ENCODE measurements at regions not wholly inside any gene's neighbourhood (a gene's known extent, or its start where the extent isn't known, plus 50 kb on each side); places are given as distances from the start of the nearest gene placed in this dataset.
"Not testable (repeated sequence)": the region's sequence is repeated elsewhere in the genome, so short reads cannot be mapped to it uniquely, and the experiment has no call there.

- DNase-seq, result no peak
These were observed 587.1 kb upstream of the HTR2C start for GRCh38 chrX:113996781-113997180.

GRCh38 chrX:113991720-113992119 is 592.2 kb upstream of the HTR2C start:
- DNase-seq, result not testable (repeated sequence)

GRCh38 chrX:113990669-113991068 is 593.2 kb upstream of the HTR2C start:
- DNase-seq, result peak; percentile 77

- DNase-seq, result not testable (repeated sequence)
These were observed 595.5 kb upstream of the HTR2C start for GRCh38 chrX:113988315-113988935.

GRCh38 chrX:113986427-113986826 is 597.5 kb upstream of the HTR2C start:
- DNase-seq, result no peak

- no peak for DNase-seq
These were observed 601.1 kb upstream of the HTR2C start for GRCh38 chrX:113982766-113983165.

- DNase-seq, result no peak
These were observed 602.9 kb upstream of the HTR2C start for GRCh38 chrX:113980953-113981352.

GRCh38 chrX:113977887-113978286 is 606.0 kb upstream of the HTR2C start:
- DNase-seq, result no peak

GRCh38 chrX:113975441-113975840 is 608.4 kb upstream of the HTR2C start:
- DNase-seq, result no peak

- DNase-seq, result no peak
These were observed 609.0 kb upstream of the HTR2C start for GRCh38 chrX:113974881-113975280.

GRCh38 chrX:113973706-113974105 is 610.2 kb upstream of the HTR2C start:
- DNase-seq, result no peak

- DNase-seq, result no peak
These were observed 617.1 kb upstream of the HTR2C start for GRCh38 chrX:113966791-113967190.

GRCh38 chrX:113962343-113962742 is 621.5 kb upstream of the HTR2C start:
- no peak for DNase-seq

GRCh38 chrX:113959912-113960626 is 623.8 kb upstream of the HTR2C start:
- DNase-seq, result no peak

- no peak for DNase-seq
These were observed 627.0 kb upstream of the HTR2C start for GRCh38 chrX:113956936-113957335.

GRCh38 chrX:113954297-113954696 is 629.6 kb upstream of the HTR2C start:
- DNase-seq, result no peak

GRCh38 chrX:113950081-113950678 is 633.7 kb upstream of the HTR2C start:
- peak; percentile 45 for DNase-seq

GRCh38 chrX:113947548-113947947 is 636.3 kb upstream of the HTR2C start:
- DNase-seq, result no peak

- DNase-seq, result no peak
These were observed 648.4 kb upstream of the HTR2C start for GRCh38 chrX:113935518-113935917.

GRCh38 chrX:113933931-113934330 is 650.0 kb upstream of the HTR2C start:
- no peak for DNase-seq

GRCh38 chrX:113929004-113929403 is 654.9 kb upstream of the HTR2C start:
- DNase-seq, result peak; percentile 67

GRCh38 chrX:113920661-113921060 is 663.2 kb upstream of the HTR2C start:
- DNase-seq, result no peak

- no peak for DNase-seq
These were observed 664.5 kb upstream of the HTR2C start for GRCh38 chrX:113919387-113919786.

- no peak for DNase-seq
These were observed 677.7 kb upstream of the HTR2C start for GRCh38 chrX:113906168-113906567.
